HS-27A (cell line): ENCODE measurements at regions not wholly inside any gene's neighbourhood (a gene's known extent, or its start where the extent isn't known, plus 50 kb on each side); places are given as distances from the start of the nearest gene placed in this dataset.
"Not testable (repeated sequence)": the region's sequence is repeated elsewhere in the genome, so short reads cannot be mapped to it uniquely, and the experiment has no call there.

ENCODE experiments used
- DNase-seq: peaks from one replicate; pipeline ENCODE4 v3.0.0-alpha.2; 2012; ENCODE audit warnings: low read depth, missing footprints

GRCh38 chr11:92618020-92618419 lies 351.4 kb upstream of the MTNR1B start:
- not testable (repeated sequence) for DNase-seq

- no peak for DNase-seq
These were observed 346.4 kb upstream of the MTNR1B start for GRCh38 chr11:92623055-92623454.

GRCh38 chr11:92625894-92626293 lies 343.6 kb upstream of the MTNR1B start:
- DNase-seq = no peak

- no peak for DNase-seq
These were observed 342.8 kb upstream of the MTNR1B start for GRCh38 chr11:92626624-92627023.

- DNase-seq = peak; percentile 54
These were observed 341.7 kb upstream of the MTNR1B start for GRCh38 chr11:92627615-92628256.

GRCh38 chr11:92628401-92629292 lies 340.8 kb upstream of the MTNR1B start:
- no peak for DNase-seq

GRCh38 chr11:92632495-92632894 lies 337.0 kb upstream of the MTNR1B start:
- DNase-seq = no peak

- DNase-seq = no peak
These were observed 335.6 kb upstream of the MTNR1B start for GRCh38 chr11:92633820-92634219.

- DNase-seq = no peak
These were observed 332.8 kb upstream of the MTNR1B start for GRCh38 chr11:92636543-92637188.

- no peak for DNase-seq
These were observed 330.8 kb upstream of the MTNR1B start for GRCh38 chr11:92638678-92639077.

- no peak for DNase-seq
These were observed 327.1 kb upstream of the MTNR1B start for GRCh38 chr11:92642177-92642931.

- DNase-seq = no peak
These were observed 325.6 kb upstream of the MTNR1B start for GRCh38 chr11:92643827-92644226.

- no peak for DNase-seq
These were observed 324.6 kb upstream of the MTNR1B start for GRCh38 chr11:92644595-92645445.

- no peak for DNase-seq
These were observed 318.3 kb upstream of the MTNR1B start for GRCh38 chr11:92651159-92651558.

- DNase-seq = no peak
These were observed 316.0 kb upstream of the MTNR1B start for GRCh38 chr11:92653454-92653853.

- no peak for DNase-seq
These were observed 312.7 kb upstream of the MTNR1B start for GRCh38 chr11:92656783-92657182.

- DNase-seq = no peak
These were observed 312.2 kb upstream of the MTNR1B start for GRCh38 chr11:92657226-92657625.

- DNase-seq = no peak
These were observed 310.7 kb upstream of the MTNR1B start for GRCh38 chr11:92658733-92659132.

- no peak for DNase-seq
These were observed 309.7 kb upstream of the MTNR1B start for GRCh38 chr11:92659793-92660192.

GRCh38 chr11:92662601-92663360 lies 306.7 kb upstream of the MTNR1B start:
- no peak for DNase-seq
